OCI-LY3 (cell line): ENCODE measurements at regions not wholly inside any gene's neighbourhood (a gene's known extent, or its start where the extent isn't known, plus 50 kb on each side); places are given as distances from the start of the nearest gene placed in this dataset.
"Not testable (repeated sequence)": the region's sequence is repeated elsewhere in the genome, so short reads cannot be mapped to it uniquely, and the experiment has no call there.

Source experiments
- H2AFZ ChIP-seq: fragments of 200-600, 300-600 bp; shearing (Covaris generic); 2 replicates; pipeline ENCODE4 v1.6.0; 2014; ENCODE audit warnings: antibody characterized with exemption, low read depth, low read length
- H3K27ac ChIP-seq: fragments of 200-600, 300-600 bp; sonication (generic); 2 replicates; pipeline ENCODE4 v1.5.1; 2014; ENCODE audit warnings: mild to moderate bottlenecking, low read length, moderate library complexity, mixed read lengths
- H3K27me3 ChIP-seq: fragments of 200-600, 300-600 bp; sonication (generic); 2 replicates; pipeline ENCODE4 v1.6.1; 2014; ENCODE audit warnings: low read depth, low read length, mixed read lengths
- H3K36me3 ChIP-seq: fragments of 200-600, 300-600 bp; sonication (generic); replicated peaks from 2 replicates; pipeline ENCODE3; 2014; ENCODE audit warnings: low read depth, low read length, mixed read lengths
- H3K4me1 ChIP-seq: fragments of 300-600, 200-600 bp; sonication (generic); 2 replicates; pipeline ENCODE4 v1.6.1; 2014; ENCODE audit warnings: low read length, mixed read lengths
- H3K4me2 ChIP-seq: fragments of 200-600, 300-600 bp; sonication (generic); 2 replicates; pipeline ENCODE4 v1.6.1; 2014; ENCODE audit warnings: low read length, mixed read lengths
- H3K4me3 ChIP-seq: fragments of 300-600, 200-600 bp; sonication (generic); 2 replicates; pipeline ENCODE4 v1.5.1; 2014; ENCODE audit warnings: antibody characterized with exemption, mild to moderate bottlenecking, low read length, moderate library complexity
- H3K79me2 ChIP-seq: fragments of 300-600, 200-600 bp; shearing (Covaris generic); 2 replicates; pipeline ENCODE4 v1.6.1; 2014; ENCODE audit warnings: mild to moderate bottlenecking, low read length, mixed read lengths
- H3K9ac ChIP-seq: fragments of 300-600, 200-600 bp; shearing (Covaris generic); 2 replicates; pipeline ENCODE4 v1.6.0; 2014; ENCODE audit warnings: mild to moderate bottlenecking, low read length, moderate library complexity
- H3K9me3 ChIP-seq: fragments of 200-600, 300-600 bp; shearing (Covaris generic); 2 replicates; pipeline ENCODE4 v1.6.1; 2014; ENCODE audit warnings: low read length, mixed read lengths; ENCODE audit not compliant: insufficient read depth
- H4K20me1 ChIP-seq: fragments of 200-600, 300-600 bp; sonication (generic); 2 replicates; pipeline ENCODE4 v1.6.1; 2016; ENCODE audit warnings: low read length, mixed read lengths; ENCODE audit not compliant: insufficient read depth
- EZH2phosphoT487 ChIP-seq: fragments of 200-600 bp; shearing (Covaris generic); IDR thresholded peaks from 2 replicates; pipeline ENCODE4 v1.6.1; 2018; ENCODE audit warnings: antibody characterized with exemption, mixed run types, low read depth
- TF ChIP-seq, protein P1 (sequence below): fragments of 200-600, 300-600 bp; sonication (generic); IDR thresholded peaks from 2 replicates; pipeline ENCODE4 v1.5.1; 2014; ENCODE audit warnings: antibody characterized with exemption, low read length, low read depth

GRCh38 chr5:96546120-96546519 lies 113.1 kb upstream of the PCSK1 start:
- Histone ChIP-seq H3K27me3 (no peaks in the 10 kb centered on the region), H2AFZ (no peak overlapping the region)

GRCh38 chr5:96547486-96547885 lies 114.4 kb upstream of the PCSK1 start:
- Histone ChIP-seq H3K4me1 (no peaks in the 10 kb centered on the region), H3K9ac (no peak overlapping the region), H3K27me3 (no peaks in the 10 kb centered on the region), H2AFZ (no peak overlapping the region), H3K4me3 (no peak overlapping the region), H3K36me3 (no peaks in the 10 kb centered on the region), H4K20me1 (no peaks in the 10 kb centered on the region), H3K4me2 (no peak overlapping the region), H3K9me3 (no peaks in the 10 kb centered on the region), H3K79me2 (no peaks in the 10 kb centered on the region), H3K27ac (no peak overlapping the region)
- TF ChIP-seq, protein P1, sequence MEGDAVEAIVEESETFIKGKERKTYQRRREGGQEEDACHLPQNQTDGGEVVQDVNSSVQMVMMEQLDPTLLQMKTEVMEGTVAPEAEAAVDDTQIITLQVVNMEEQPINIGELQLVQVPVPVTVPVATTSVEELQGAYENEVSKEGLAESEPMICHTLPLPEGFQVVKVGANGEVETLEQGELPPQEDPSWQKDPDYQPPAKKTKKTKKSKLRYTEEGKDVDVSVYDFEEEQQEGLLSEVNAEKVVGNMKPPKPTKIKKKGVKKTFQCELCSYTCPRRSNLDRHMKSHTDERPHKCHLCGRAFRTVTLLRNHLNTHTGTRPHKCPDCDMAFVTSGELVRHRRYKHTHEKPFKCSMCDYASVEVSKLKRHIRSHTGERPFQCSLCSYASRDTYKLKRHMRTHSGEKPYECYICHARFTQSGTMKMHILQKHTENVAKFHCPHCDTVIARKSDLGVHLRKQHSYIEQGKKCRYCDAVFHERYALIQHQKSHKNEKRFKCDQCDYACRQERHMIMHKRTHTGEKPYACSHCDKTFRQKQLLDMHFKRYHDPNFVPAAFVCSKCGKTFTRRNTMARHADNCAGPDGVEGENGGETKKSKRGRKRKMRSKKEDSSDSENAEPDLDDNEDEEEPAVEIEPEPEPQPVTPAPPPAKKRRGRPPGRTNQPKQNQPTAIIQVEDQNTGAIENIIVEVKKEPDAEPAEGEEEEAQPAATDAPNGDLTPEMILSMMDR: no peak
- no peak for TF ChIP-seq EZH2phosphoT487

More at GRCh38 chr5:96546120-96546519, 113.1 kb upstream of the PCSK1 start:
- H3K36me3 ChIP-seq: no peaks in the 10 kb centered on the region
- no peaks in the 10 kb centered on the region for H3K9me3 ChIP-seq
- H3K27ac ChIP-seq: no peak overlapping the region
- H3K79me2 ChIP-seq: no peaks in the 10 kb centered on the region
- no peak overlapping the region for H3K4me2 ChIP-seq
- TF ChIP-seq, protein P1: no peak
- TF ChIP-seq EZH2phosphoT487: no peak
- no peaks in the 10 kb centered on the region for H3K4me1 ChIP-seq
- H3K4me3 ChIP-seq: no peak overlapping the region
- no peaks in the 10 kb centered on the region for H4K20me1 ChIP-seq
- H3K9ac ChIP-seq: no peak overlapping the region

GRCh38 chr5:96548905-96549304 lies 113.3 kb upstream of the CAST start:
- H3K36me3 ChIP-seq: no peaks in the 10 kb centered on the region
- H3K9me3 ChIP-seq: no peaks in the 10 kb centered on the region
- H3K4me2 ChIP-seq: no peak overlapping the region
- H4K20me1 ChIP-seq: no peaks in the 10 kb centered on the region
- H3K27ac ChIP-seq: no peak overlapping the region
- no peaks in the 10 kb centered on the region for H3K79me2 ChIP-seq
- H3K4me1 ChIP-seq: no peaks in the 10 kb centered on the region
- no peak overlapping the region for H3K4me3 ChIP-seq
- H2AFZ ChIP-seq: no peak overlapping the region
- TF ChIP-seq, protein P1: no peak
- no peak for TF ChIP-seq EZH2phosphoT487
- no peaks in the 10 kb centered on the region for H3K27me3 ChIP-seq
- no peak overlapping the region for H3K9ac ChIP-seq

DNA sequence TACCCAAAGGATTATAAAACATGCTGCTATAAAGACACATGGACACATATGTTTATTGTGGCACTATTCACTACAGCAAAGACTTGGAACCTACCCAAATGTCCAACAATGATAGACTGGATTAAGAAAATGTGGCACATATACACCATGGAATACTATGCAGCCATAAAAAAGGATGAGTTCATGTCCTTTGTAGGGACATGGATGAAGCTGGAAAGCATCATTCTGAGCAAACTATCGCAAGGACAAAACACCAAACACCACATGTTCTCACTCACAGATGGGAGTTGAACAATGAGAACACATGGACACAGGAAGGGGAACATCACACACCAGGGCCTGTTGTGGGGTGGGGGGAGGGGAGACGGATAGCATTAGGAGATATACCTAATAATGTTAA lies 101.3 kb upstream of the CAST start:
- not testable (repeated sequence) for H3K9ac ChIP-seq, H4K20me1 ChIP-seq, H3K27me3 ChIP-seq, H3K27ac ChIP-seq, H3K4me3 ChIP-seq, H3K9me3 ChIP-seq, H3K79me2 ChIP-seq, H3K4me2 ChIP-seq, H3K36me3 ChIP-seq, H2AFZ ChIP-seq, H3K4me1 ChIP-seq

- Histone ChIP-seq H2AFZ (no peak overlapping the region), H3K4me2 (no peak overlapping the region)
Observed at GRCh38 chr5:96562614-96563013, 99.6 kb upstream of the CAST start.

More at GRCh38 chr5:96562614-96563013, 99.6 kb upstream of the CAST start:
- Histone ChIP-seq H3K36me3 (no peaks in the 10 kb centered on the region), H3K79me2 (no peaks in the 10 kb centered on the region), H4K20me1 (no peaks in the 10 kb centered on the region), H3K9ac (no peak overlapping the region), H3K27me3 (no peaks in the 10 kb centered on the region), H3K4me3 (no peak overlapping the region), H3K4me1 (peaks cover 12% of the 10 kb centered on the region), H3K9me3 (no peaks in the 10 kb centered on the region), H3K27ac (no peak overlapping the region)
- no peak for TF ChIP-seq EZH2phosphoT487
